ENCODE measurements at regions not wholly inside any gene's neighbourhood (a gene's known extent, or its start where the extent isn't known, plus 50 kb on each side); places are given as distances from the start of the nearest gene placed in this dataset.

DNA sequence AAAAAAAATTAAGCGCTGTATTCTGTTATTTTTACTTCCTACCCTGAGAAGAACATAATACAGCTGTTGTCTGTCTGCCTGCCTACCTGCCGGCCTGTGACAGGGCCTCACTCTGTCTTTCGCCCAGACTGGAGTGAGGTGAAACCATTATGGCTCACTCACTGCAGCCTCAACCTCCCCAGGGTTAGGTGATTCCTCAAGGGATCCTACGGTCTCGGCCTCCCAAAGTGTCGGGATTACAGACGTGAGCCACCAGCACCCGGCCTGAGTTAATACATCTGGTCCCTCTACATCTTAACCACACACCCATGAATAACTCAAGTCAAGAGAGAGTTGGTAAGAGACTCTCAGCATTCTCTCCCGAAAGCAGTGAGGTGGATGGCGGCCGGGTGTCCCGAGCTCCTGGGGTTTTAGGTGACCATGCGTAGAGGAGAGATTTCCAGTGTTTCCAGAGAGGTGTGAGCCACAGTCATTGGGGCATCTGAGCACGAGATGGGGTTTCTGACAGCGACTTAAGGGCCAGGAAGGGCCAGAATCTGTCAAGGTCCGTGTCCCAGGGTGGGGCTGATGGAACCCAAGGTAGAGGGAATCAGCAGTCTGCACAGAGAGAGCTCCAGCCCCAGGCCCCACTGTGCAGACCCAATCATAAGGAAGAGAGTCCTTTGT lies 1954.4 kb upstream of the DEFB115 start:
- no peak for TF ChIP-seq EZH2phosphoT487 (IDR thresholded peaks at IDR 0.05; ENCODE audit: low read length)
- TF ChIP-seq, protein P1, sequence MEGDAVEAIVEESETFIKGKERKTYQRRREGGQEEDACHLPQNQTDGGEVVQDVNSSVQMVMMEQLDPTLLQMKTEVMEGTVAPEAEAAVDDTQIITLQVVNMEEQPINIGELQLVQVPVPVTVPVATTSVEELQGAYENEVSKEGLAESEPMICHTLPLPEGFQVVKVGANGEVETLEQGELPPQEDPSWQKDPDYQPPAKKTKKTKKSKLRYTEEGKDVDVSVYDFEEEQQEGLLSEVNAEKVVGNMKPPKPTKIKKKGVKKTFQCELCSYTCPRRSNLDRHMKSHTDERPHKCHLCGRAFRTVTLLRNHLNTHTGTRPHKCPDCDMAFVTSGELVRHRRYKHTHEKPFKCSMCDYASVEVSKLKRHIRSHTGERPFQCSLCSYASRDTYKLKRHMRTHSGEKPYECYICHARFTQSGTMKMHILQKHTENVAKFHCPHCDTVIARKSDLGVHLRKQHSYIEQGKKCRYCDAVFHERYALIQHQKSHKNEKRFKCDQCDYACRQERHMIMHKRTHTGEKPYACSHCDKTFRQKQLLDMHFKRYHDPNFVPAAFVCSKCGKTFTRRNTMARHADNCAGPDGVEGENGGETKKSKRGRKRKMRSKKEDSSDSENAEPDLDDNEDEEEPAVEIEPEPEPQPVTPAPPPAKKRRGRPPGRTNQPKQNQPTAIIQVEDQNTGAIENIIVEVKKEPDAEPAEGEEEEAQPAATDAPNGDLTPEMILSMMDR (IDR thresholded peaks at IDR 0.05; ENCODE audit: low read length), result no peak
